ENCODE measurements at regions not wholly inside any gene's neighbourhood (a gene's known extent, or its start where the extent isn't known, plus 50 kb on each side); places are given as distances from the start of the nearest gene placed in this dataset.

- TF ChIP-seq CTCF (IDR thresholded peaks at IDR 0.05; ENCODE audit: low read depth, low read length) (no peak), MYC (IDR thresholded peaks at IDR 0.05; ENCODE audit: low read depth, low read length) (no peak), POLR2A (IDR thresholded peaks at IDR 0.05; ENCODE audit: extremely low read depth, insufficient read length) (no peak)
These were observed 618.2 kb downstream of the UQCRFS1 start for GRCh38 chr19:28594737-28595136.
